SJCRH30 (cell line): ENCODE measurements at regions not wholly inside any gene's neighbourhood (a gene's known extent, or its start where the extent isn't known, plus 50 kb on each side); places are given as distances from the start of the nearest gene placed in this dataset.
"Not testable (repeated sequence)": the region's sequence is repeated elsewhere in the genome, so short reads cannot be mapped to it uniquely, and the experiment has no call there.

Experiments
- DNase-seq, 2 experiments: peaks; one replicate each; pipeline ENCODE4 v3.0.0-alpha.2; 2015 to 2020
- H3K27ac ChIP-seq: fragments of 250-450 bp; sonication (Bioruptor Pico); 2 replicates; pipeline ENCODE4 v1.5.1; 2020; ENCODE audit warnings: mild to moderate bottlenecking, moderate library complexity
- H3K27me3 ChIP-seq: fragments of 250-450 bp; sonication (Bioruptor Pico); 2 replicates; pipeline ENCODE4 v1.5.1; 2020; ENCODE audit warnings: mild to moderate bottlenecking, moderate library complexity
- H3K36me3 ChIP-seq: fragments of 250-450 bp; sonication (Bioruptor Pico); 2 replicates; pipeline ENCODE4 v1.5.1; 2020; ENCODE audit warnings: mild to moderate bottlenecking, moderate library complexity
- H3K4me1 ChIP-seq: fragments of 250-450 bp; sonication (Bioruptor Pico); 2 replicates; pipeline ENCODE4 v1.5.1; 2020; ENCODE audit warnings: mild to moderate bottlenecking, moderate library complexity
- H3K4me3 ChIP-seq: fragments of 250-450 bp; sonication (Bioruptor Pico); 2 replicates; pipeline ENCODE4 v1.5.1; 2020; ENCODE audit warnings: mild to moderate bottlenecking, moderate library complexity
- H3K9me3 ChIP-seq: fragments of 250-450 bp; sonication (Bioruptor Pico); replicated peaks from 2 replicates; pipeline ENCODE4 v1.5.1; 2020; ENCODE audit warnings: mild to moderate bottlenecking, moderate library complexity

- no peaks in the 10 kb centered on the region for H3K36me3 ChIP-seq
- H3K27ac ChIP-seq: no peak overlapping the region
- H3K4me1 ChIP-seq: no peaks in the 10 kb centered on the region
- no peaks in the 10 kb centered on the region for H3K27me3 ChIP-seq
- DNase-seq: no peak
- H3K9me3 ChIP-seq: no peaks in the 10 kb centered on the region
- H3K4me3 ChIP-seq: no peak overlapping the region
Observed at GRCh38 chr2:128608921-128609880, 290.5 kb upstream of the HS6ST1 start.

GRCh38 chr2:128610496-128610895 lies 291.8 kb upstream of the HS6ST1 start:
- no peak for DNase-seq
- H3K27me3 ChIP-seq: no peaks in the 10 kb centered on the region
- H3K4me3 ChIP-seq: no peak overlapping the region
- H3K9me3 ChIP-seq: peaks cover 3% of the 10 kb centered on the region
- no peaks in the 10 kb centered on the region for H3K36me3 ChIP-seq
- H3K27ac ChIP-seq: no peak overlapping the region
- no peaks in the 10 kb centered on the region for H3K4me1 ChIP-seq

- H3K4me1 ChIP-seq: no peaks in the 10 kb centered on the region
Observed at GRCh38 chr2:128611421-128612320, 293.0 kb upstream of the HS6ST1 start.

GRCh38 chr2:128612628-128613027 lies 294.0 kb upstream of the HS6ST1 start:
- no peaks in the 10 kb centered on the region for H3K4me1 ChIP-seq
- DNase-seq: no peak

More at GRCh38 chr2:128611421-128612320, 293.0 kb upstream of the HS6ST1 start:
- no peak for DNase-seq
- no peak overlapping the region for H3K27ac ChIP-seq
- H3K9me3 ChIP-seq: peaks cover 3% of the 10 kb centered on the region
- H3K4me3 ChIP-seq: no peak overlapping the region
- H3K27me3 ChIP-seq: no peaks in the 10 kb centered on the region
- no peaks in the 10 kb centered on the region for H3K36me3 ChIP-seq

GRCh38 chr2:128613351-128613750 lies 294.7 kb upstream of the HS6ST1 start:
- no peaks in the 10 kb centered on the region for H3K4me1 ChIP-seq
- H3K27ac ChIP-seq: no peak overlapping the region
- DNase-seq: no peak
- peaks cover 3% of the 10 kb centered on the region for H3K9me3 ChIP-seq
- no peak overlapping the region for H3K4me3 ChIP-seq
- no peaks in the 10 kb centered on the region for H3K27me3 ChIP-seq
- no peaks in the 10 kb centered on the region for H3K36me3 ChIP-seq

More at GRCh38 chr2:128612628-128613027, 294.0 kb upstream of the HS6ST1 start:
- H3K27me3 ChIP-seq: no peaks in the 10 kb centered on the region
- no peaks in the 10 kb centered on the region for H3K36me3 ChIP-seq
- H3K4me3 ChIP-seq: no peak overlapping the region
- no peak overlapping the region for H3K27ac ChIP-seq
- H3K9me3 ChIP-seq: peaks cover 3% of the 10 kb centered on the region

- Histone ChIP-seq H3K27ac (no peak overlapping the region), H3K9me3 (peaks cover 3% of the 10 kb centered on the region), H3K4me3 (no peak overlapping the region), H3K27me3 (no peaks in the 10 kb centered on the region), H3K4me1 (no peaks in the 10 kb centered on the region), H3K36me3 (no peaks in the 10 kb centered on the region)
- no peak for DNase-seq
Observed at GRCh38 chr2:128613876-128614275, 295.2 kb upstream of the HS6ST1 start.

- H3K4me3 ChIP-seq, DNase-seq, H3K4me1 ChIP-seq, H3K9me3 ChIP-seq, H3K27me3 ChIP-seq, H3K36me3 ChIP-seq, H3K27ac ChIP-seq: not testable (repeated sequence)
Observed at GRCh38 chr2:128614907-128615306, 296.2 kb upstream of the HS6ST1 start.

- no peaks in the 10 kb centered on the region for H3K27me3 ChIP-seq
- H3K4me3 ChIP-seq: no peak overlapping the region
- no peak overlapping the region for H3K27ac ChIP-seq
- no peaks in the 10 kb centered on the region for H3K4me1 ChIP-seq
- no peak for DNase-seq
- H3K9me3 ChIP-seq: peaks cover 3% of the 10 kb centered on the region
- H3K36me3 ChIP-seq: no peaks in the 10 kb centered on the region
Observed at GRCh38 chr2:128615571-128615970, 296.9 kb upstream of the HS6ST1 start.

GRCh38 chr2:128617029-128617590 lies 298.4 kb upstream of the HS6ST1 start:
- no peaks in the 10 kb centered on the region for H3K4me1 ChIP-seq
- no peaks in the 10 kb centered on the region for H3K36me3 ChIP-seq
- DNase-seq: no peak
- no peaks in the 10 kb centered on the region for H3K27me3 ChIP-seq
- peaks cover 3% of the 10 kb centered on the region for H3K9me3 ChIP-seq
- H3K4me3 ChIP-seq: no peak overlapping the region
- no peak overlapping the region for H3K27ac ChIP-seq

- no peaks in the 10 kb centered on the region for H3K36me3 ChIP-seq
- H3K4me3 ChIP-seq: no peak overlapping the region
- DNase-seq: no peak
Observed at GRCh38 chr2:128617661-128618060, 299.0 kb upstream of the HS6ST1 start.

GRCh38 chr2:128618642-128619041 lies 300.0 kb upstream of the HS6ST1 start:
- Histone ChIP-seq H3K27ac (no peak overlapping the region), H3K9me3 (peaks cover 3% of the 10 kb centered on the region), H3K27me3 (no peaks in the 10 kb centered on the region), H3K36me3 (no peaks in the 10 kb centered on the region), H3K4me3 (no peak overlapping the region), H3K4me1 (peaks cover 7% of the 10 kb centered on the region)
- DNase-seq: no peak

More at GRCh38 chr2:128617661-128618060, 299.0 kb upstream of the HS6ST1 start:
- H3K4me1 ChIP-seq: no peaks in the 10 kb centered on the region
- peaks cover 3% of the 10 kb centered on the region for H3K9me3 ChIP-seq
- H3K27me3 ChIP-seq: no peaks in the 10 kb centered on the region
- no peak overlapping the region for H3K27ac ChIP-seq

GRCh38 chr2:128619471-128620325 lies 301.0 kb upstream of the HS6ST1 start:
- no peaks in the 10 kb centered on the region for H3K36me3 ChIP-seq
- H3K27ac ChIP-seq: no peak overlapping the region
- DNase-seq: no peak

GRCh38 chr2:128621074-128621473 lies 302.4 kb upstream of the HS6ST1 start:
- H3K9me3 ChIP-seq: no peaks in the 10 kb centered on the region

More at GRCh38 chr2:128619471-128620325, 301.0 kb upstream of the HS6ST1 start:
- Histone ChIP-seq H3K27me3 (no peaks in the 10 kb centered on the region), H3K9me3 (peaks cover 2% of the 10 kb centered on the region), H3K4me1 (peaks cover 16% of the 10 kb centered on the region), H3K4me3 (no peak overlapping the region)

GRCh38 chr2:128622371-128622770 lies 303.7 kb upstream of the HS6ST1 start:
- H3K27ac ChIP-seq: no peak overlapping the region
- H3K9me3 ChIP-seq: no peaks in the 10 kb centered on the region
- DNase-seq: no peak
- no peaks in the 10 kb centered on the region for H3K27me3 ChIP-seq
- H3K4me3 ChIP-seq: no peak overlapping the region
- peaks cover 16% of the 10 kb centered on the region for H3K4me1 ChIP-seq
- H3K36me3 ChIP-seq: no peaks in the 10 kb centered on the region

More at GRCh38 chr2:128621074-128621473, 302.4 kb upstream of the HS6ST1 start:
- no peak for DNase-seq
- Histone ChIP-seq H3K27ac (no peak overlapping the region), H3K4me1 (peaks cover 16% of the 10 kb centered on the region), H3K27me3 (no peaks in the 10 kb centered on the region), H3K4me3 (no peak overlapping the region), H3K36me3 (no peaks in the 10 kb centered on the region)
